CD4-positive, alpha-beta T cell (primary cell): ENCODE measurements at regions not wholly inside any gene's neighbourhood (a gene's known extent, or its start where the extent isn't known, plus 50 kb on each side); places are given as distances from the start of the nearest gene placed in this dataset.

ENCODE experiments used
- ATAC-seq: fragments of 200-7000 bp; cut with Tn5 transposase; one replicate; pipeline ENCODE4 v1.10.0; 2022; ENCODE audit warnings: mild to moderate bottlenecking; ENCODE audit not compliant: poor library complexity
- CTCF ChIA-PET: fragments of 350-600 bp; sonication (Branson Sonifier 250); formaldehyde crosslinking; loops from one replicate; lab custom pipeline; 2021; ENCODE audit warnings: antibody characterized with exemption, inconsistent platforms; lab: Charles Lee
- POLR2A ChIA-PET: fragments of 350-600 bp; sonication (Branson Sonifier 250); formaldehyde crosslinking; loops from one replicate; lab custom pipeline; 2021; ENCODE audit warnings: antibody characterized with exemption, inconsistent platforms; lab: Charles Lee
- DNase-seq, 14 experiments: peaks; one replicate each; pipeline ENCODE4 v3.0.0-alpha.2; 2013 to 2020; ENCODE audit warnings: mixed read lengths in 2 of 14
- H3K27ac ChIP-seq, 2 donors: one replicate each; pipeline versions ENCODE4 v1.5.1 to v1.7.0; 2013; ENCODE audit warnings: low read length in 2 of 2, low read depth in 1 of 2, mild to moderate bottlenecking in 1 of 2
- H3K27me3 ChIP-seq, 2 experiments: 1 replicate in 1 of 2; 2 replicates in 1 of 2; pipeline versions ENCODE4 v1.6.1 to v1.7.0; 2013; ENCODE audit warnings: low read length in 2 of 2, control low read depth in 1 of 2, mild to moderate bottlenecking in 1 of 2, moderate library complexity in 1 of 2; ENCODE audit not compliant: insufficient read depth in 2 of 2, control insufficient read depth in 1 of 2
- H3K36me3 ChIP-seq: one replicate; pipeline ENCODE4 v1.6.1; 2013; ENCODE audit warnings: low read length, control low read depth; ENCODE audit not compliant: insufficient read depth
- H3K4me1 ChIP-seq: one replicate; pipeline ENCODE4 v1.6.1; 2013; ENCODE audit warnings: low read length, control low read depth; ENCODE audit not compliant: insufficient read depth
- H3K4me3 ChIP-seq: one replicate; pipeline ENCODE4 v1.5.1; 2013; ENCODE audit warnings: mild to moderate bottlenecking, low read length, moderate library complexity
- H3K9me3 ChIP-seq, 2 experiments: 1 replicate in 1 of 2; 2 replicates in 1 of 2; pipeline versions ENCODE4 v1.6.1 to v1.7.0; 2013; ENCODE audit warnings: low read length in 2 of 2, mild to moderate bottlenecking in 2 of 2, control low read depth in 1 of 2, moderate library complexity in 1 of 2; ENCODE audit not compliant: control insufficient read depth in 1 of 2, insufficient read depth in 1 of 2
- H3K27ac Mint-ChIP-seq: one replicate; pipeline ENCODE4 v1.8.0; 2020; ENCODE audit warnings: mixed read lengths
- H3K27me3 Mint-ChIP-seq: one replicate; pipeline ENCODE4 v1.8.0; 2021; ENCODE audit warnings: mixed read lengths
- H3K36me3 Mint-ChIP-seq: one replicate; pipeline ENCODE4 v1.8.0; 2021; ENCODE audit warnings: low read depth, mixed read lengths
- H3K4me1 Mint-ChIP-seq: one replicate; pipeline ENCODE4 v1.8.0; 2021; ENCODE audit warnings: low read depth, mixed read lengths
- H3K4me3 Mint-ChIP-seq: one replicate; pipeline ENCODE4 v1.8.0; 2020; ENCODE audit warnings: mild to moderate bottlenecking, mixed read lengths
- H3K9me3 Mint-ChIP-seq: one replicate; pipeline ENCODE4 v1.8.0; 2020; ENCODE audit warnings: mixed read lengths
- CTCF ChIP-seq: fragments of 200-600 bp; IDR thresholded peaks from one replicate; pipeline ENCODE4 v1.8.0; 2022; ENCODE audit warnings: antibody characterized with exemption, mild to moderate bottlenecking
- intact Hi-C, 2 experiments: fragments of 100-400 bp; cut with DNase I in 1 of 2; cut with micrococcal nuclease in 1 of 2; formaldehyde crosslinking; loops; one replicate each; pipeline versions ENCODE4 v1.15.1 to v1.9.0; 2023 to 2025; cut with DNase I, micrococcal nuclease

- intact Hi-C loops = no loop called here
- CTCF ChIA-PET = no interaction called here
- Mint-ChIP-seq H3K27ac (no peak overlapping the region), H3K27me3 (no peaks in the 10 kb centered on the region), H3K36me3 (no peaks in the 10 kb centered on the region), H3K9me3 (no peaks in the 10 kb centered on the region), H3K4me3 (no peak overlapping the region), H3K4me1 (no peaks in the 10 kb centered on the region)
- no peak for DNase-seq
- H3K4me3 ChIP-seq = no peak overlapping the region
- no peak for ATAC-seq
- TF ChIP-seq CTCF = no peak
- no peak overlapping the region for H3K27ac ChIP-seq
- POLR2A ChIA-PET = no interaction called here
- H3K9me3 ChIP-seq = no peaks in the 10 kb centered on the region
- no peaks in the 10 kb centered on the region for H3K36me3 ChIP-seq
- H3K4me1 ChIP-seq = no peaks in the 10 kb centered on the region
- H3K27me3 ChIP-seq = no peaks in the 10 kb centered on the region
Observed at GRCh38 chr2:215737477-215737876, 275.9 kb downstream of the MREG start.

GRCh38 chr2:215736653-215737290 is 276.6 kb downstream of the MREG start:
- no peak overlapping the region for H3K4me3 ChIP-seq
- Mint-ChIP-seq H3K27ac (no peak overlapping the region), H3K36me3 (no peaks in the 10 kb centered on the region), H3K4me1 (no peaks in the 10 kb centered on the region), H3K27me3 (no peaks in the 10 kb centered on the region), H3K4me3 (no peak overlapping the region), H3K9me3 (no peaks in the 10 kb centered on the region)
- no peaks in the 10 kb centered on the region for H3K27me3 ChIP-seq
- H3K27ac ChIP-seq = no peak overlapping the region
- no peaks in the 10 kb centered on the region for H3K9me3 ChIP-seq
- ATAC-seq (no peak), DNase-seq (no peak)
- intact Hi-C loops = no loop called here
- H3K4me1 ChIP-seq = no peaks in the 10 kb centered on the region
- ChIA-PET POLR2A (no interaction called here), CTCF (no interaction called here)
- H3K36me3 ChIP-seq = no peaks in the 10 kb centered on the region
- TF ChIP-seq CTCF = no peak

DNA sequence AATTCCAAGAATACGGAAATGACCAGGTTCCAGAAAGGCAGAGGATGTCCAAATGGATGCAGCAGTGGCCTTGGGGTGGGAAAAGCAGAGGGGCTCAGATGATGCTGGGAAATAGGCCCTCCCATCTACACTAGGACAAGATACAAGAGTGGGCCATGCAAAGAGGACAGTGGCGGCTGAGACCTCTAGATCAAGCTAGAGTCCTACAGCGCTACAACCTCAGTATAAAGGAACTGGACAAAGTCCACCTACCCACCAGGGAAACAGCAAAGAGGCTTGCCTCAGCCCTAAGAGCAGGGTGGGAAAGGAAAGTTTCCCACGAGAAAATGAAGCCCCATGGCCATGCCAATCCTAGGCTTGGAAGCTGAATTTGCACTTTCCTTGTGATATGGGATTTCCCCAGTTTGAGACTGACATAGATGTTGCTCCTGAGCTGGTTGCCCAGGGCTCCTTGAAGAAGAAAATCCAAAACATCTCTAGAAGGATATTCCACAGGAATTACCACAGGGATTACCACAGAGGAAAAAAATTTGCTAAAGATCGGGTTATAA is 282.2 kb downstream of the MREG start:
- DNase-seq = no peak
- H3K27ac ChIP-seq = no peak overlapping the region
- Mint-ChIP-seq H3K4me1 (peaks cover 6% of the 10 kb centered on the region), H3K27ac (no peak overlapping the region), H3K4me3 (no peak overlapping the region), H3K9me3 (no peaks in the 10 kb centered on the region), H3K36me3 (no peaks in the 10 kb centered on the region), H3K27me3 (no peaks in the 10 kb centered on the region)
- no peak overlapping the region for H3K4me3 ChIP-seq
- ChIA-PET POLR2A (no interaction called here), CTCF (no interaction called here)
- H3K27me3 ChIP-seq = no peaks in the 10 kb centered on the region
- intact Hi-C loops = no loop called here
- H3K9me3 ChIP-seq = no peaks in the 10 kb centered on the region
- no peak for TF ChIP-seq CTCF
- H3K36me3 ChIP-seq = no peaks in the 10 kb centered on the region
- no peak for ATAC-seq
- H3K4me1 ChIP-seq = no peaks in the 10 kb centered on the region
